DND-41 (cell line): ENCODE measurements at regions not wholly inside any gene's neighbourhood (a gene's known extent, or its start where the extent isn't known, plus 50 kb on each side); places are given as distances from the start of the nearest gene placed in this dataset.

Source experiments
- ATAC-seq: fragments of 200-7000 bp; cut with Tn5 transposase; 3 replicates; pipeline ENCODE4 v1.9.1; 2021; ENCODE audit warnings: low read depth; ENCODE audit not compliant: insufficient read depth
- DNase-seq: peaks from one replicate; pipeline ENCODE4 v3.0.0-alpha.2; 2020
- H2AFZ ChIP-seq: 2 replicates; pipeline ENCODE4 v1.6.0; 2012; ENCODE audit warnings: low read depth, low read length
- H3K27ac ChIP-seq: 2 replicates; pipeline ENCODE4 v1.5.1; 2012; ENCODE audit warnings: low read length, inconsistent platforms
- H3K27me3 ChIP-seq: fragments of 200-600 bp; sonication (generic); 2 replicates; pipeline ENCODE4 v1.6.0; 2012; ENCODE audit warnings: low read length, mild to moderate bottlenecking, inconsistent platforms; ENCODE audit not compliant: insufficient read depth, poor library complexity
- H3K36me3 ChIP-seq: 2 replicates; pipeline ENCODE4 v1.5.1; 2012; ENCODE audit warnings: low read length, inconsistent platforms; ENCODE audit not compliant: insufficient read depth
- H3K4me1 ChIP-seq: 2 replicates; pipeline ENCODE4 v1.5.1; 2012; ENCODE audit warnings: mild to moderate bottlenecking, low read length; ENCODE audit not compliant: insufficient read depth
- H3K4me2 ChIP-seq: 2 replicates; pipeline ENCODE4 v1.6.0; 2012; ENCODE audit warnings: mild to moderate bottlenecking, moderate library complexity, low read length, inconsistent platforms; ENCODE audit not compliant: insufficient read depth
- H3K4me3 ChIP-seq, 2 experiments: fragments of 200-600 bp in 1 of 2; shearing (Covaris generic) in 1 of 2; 2 replicates each; pipeline ENCODE4 v1.5.1; 2012 to 2016; ENCODE audit warnings: inconsistent platforms in 2 of 2, low read length in 2 of 2, mild to moderate bottlenecking in 2 of 2, low read depth in 1 of 2, moderate library complexity in 1 of 2
- H3K79me2 ChIP-seq: 2 replicates; pipeline ENCODE4 v1.6.0; 2012; ENCODE audit warnings: low read length, inconsistent platforms; ENCODE audit not compliant: insufficient read depth
- H3K9ac ChIP-seq: 2 replicates; pipeline ENCODE4 v1.6.0; 2012; ENCODE audit warnings: low read depth, mild to moderate bottlenecking, inconsistent platforms, low read length, moderate library complexity
- H3K9me3 ChIP-seq: 2 replicates; pipeline ENCODE4 v1.5.1; 2012; ENCODE audit warnings: low read length, moderate library complexity, mild to moderate bottlenecking, inconsistent platforms; ENCODE audit not compliant: insufficient read depth, severe bottlenecking
- H4K20me1 ChIP-seq: 2 replicates; pipeline ENCODE4 v1.6.0; 2012; ENCODE audit warnings: low read length; ENCODE audit not compliant: insufficient read depth
- EZH2 ChIP-seq: IDR thresholded peaks from 3 replicates; pipeline ENCODE4 v1.6.1; 2012; ENCODE audit warnings: borderline replicate concordance, low read depth, mild to moderate bottlenecking, moderate library complexity, low read length, inconsistent platforms; ENCODE audit not compliant: severe bottlenecking
- TF ChIP-seq, protein P1 (sequence below): IDR thresholded peaks from 2 replicates; pipeline ENCODE4 v1.5.1; 2012; ENCODE audit warnings: borderline replicate concordance, low read length, moderate library complexity, mild to moderate bottlenecking; ENCODE audit not compliant: poor library complexity, severe bottlenecking; ENCODE audit errors: extremely low read depth

DNA sequence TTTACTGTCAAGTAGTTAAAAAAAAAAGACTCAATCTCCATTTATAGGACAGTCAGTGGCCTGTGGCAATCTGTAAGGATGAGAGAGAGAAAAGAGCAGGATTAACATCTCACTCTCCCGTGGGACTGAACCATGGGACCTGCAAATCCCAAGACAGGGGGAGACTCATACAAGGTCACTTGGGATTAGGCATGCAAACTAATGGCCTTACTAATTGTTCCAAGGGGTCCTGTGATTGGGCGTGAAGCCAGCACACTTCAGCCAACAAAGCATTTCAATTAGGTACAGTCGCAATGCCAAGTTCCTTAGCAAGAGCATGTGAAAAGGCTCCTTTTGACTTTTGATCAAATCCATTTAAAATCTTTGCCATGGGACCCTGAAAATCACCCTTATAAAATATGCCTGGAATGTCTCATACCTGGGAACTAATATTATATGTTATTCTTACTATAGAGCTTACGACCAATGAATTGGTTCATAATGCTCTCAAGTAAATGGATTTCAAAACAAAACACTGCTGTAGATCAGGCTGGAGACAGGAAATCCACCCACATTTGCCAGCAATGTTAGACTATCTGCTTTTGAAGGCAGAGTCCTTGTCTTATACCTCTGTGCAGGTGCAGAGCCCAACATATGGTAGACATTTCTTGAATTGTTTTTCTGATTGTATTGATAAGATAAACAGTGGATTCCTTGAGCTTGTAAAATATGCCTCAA, 412.5 kb downstream of the GJA1 start:
- peaks cover 25% of the 10 kb centered on the region for H3K4me1 ChIP-seq
- H3K27ac ChIP-seq = peak overlapping the region; percentile 68
- H3K79me2 ChIP-seq = no peaks in the 10 kb centered on the region
- ATAC-seq (peak; percentile 86), DNase-seq (peak; percentile 40)
- no peaks in the 10 kb centered on the region for H3K36me3 ChIP-seq
- no peak for TF ChIP-seq EZH2
- TF ChIP-seq, protein P1, sequence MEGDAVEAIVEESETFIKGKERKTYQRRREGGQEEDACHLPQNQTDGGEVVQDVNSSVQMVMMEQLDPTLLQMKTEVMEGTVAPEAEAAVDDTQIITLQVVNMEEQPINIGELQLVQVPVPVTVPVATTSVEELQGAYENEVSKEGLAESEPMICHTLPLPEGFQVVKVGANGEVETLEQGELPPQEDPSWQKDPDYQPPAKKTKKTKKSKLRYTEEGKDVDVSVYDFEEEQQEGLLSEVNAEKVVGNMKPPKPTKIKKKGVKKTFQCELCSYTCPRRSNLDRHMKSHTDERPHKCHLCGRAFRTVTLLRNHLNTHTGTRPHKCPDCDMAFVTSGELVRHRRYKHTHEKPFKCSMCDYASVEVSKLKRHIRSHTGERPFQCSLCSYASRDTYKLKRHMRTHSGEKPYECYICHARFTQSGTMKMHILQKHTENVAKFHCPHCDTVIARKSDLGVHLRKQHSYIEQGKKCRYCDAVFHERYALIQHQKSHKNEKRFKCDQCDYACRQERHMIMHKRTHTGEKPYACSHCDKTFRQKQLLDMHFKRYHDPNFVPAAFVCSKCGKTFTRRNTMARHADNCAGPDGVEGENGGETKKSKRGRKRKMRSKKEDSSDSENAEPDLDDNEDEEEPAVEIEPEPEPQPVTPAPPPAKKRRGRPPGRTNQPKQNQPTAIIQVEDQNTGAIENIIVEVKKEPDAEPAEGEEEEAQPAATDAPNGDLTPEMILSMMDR = no peak
- no peaks in the 10 kb centered on the region for H3K9me3 ChIP-seq
- H3K4me3 ChIP-seq = no peak overlapping the region
- no peak overlapping the region; the same call in 1 of the 2 replicates for H3K9ac ChIP-seq
- no peaks in the 10 kb centered on the region for H4K20me1 ChIP-seq
- no peaks in the 10 kb centered on the region for H3K27me3 ChIP-seq
- peak overlapping the region; percentile 34; the same call in 1 of the 2 replicates for H2AFZ ChIP-seq
- H3K4me2 ChIP-seq = peak overlapping the region; percentile 34; the same call in 1 of the 2 replicates

DNA sequence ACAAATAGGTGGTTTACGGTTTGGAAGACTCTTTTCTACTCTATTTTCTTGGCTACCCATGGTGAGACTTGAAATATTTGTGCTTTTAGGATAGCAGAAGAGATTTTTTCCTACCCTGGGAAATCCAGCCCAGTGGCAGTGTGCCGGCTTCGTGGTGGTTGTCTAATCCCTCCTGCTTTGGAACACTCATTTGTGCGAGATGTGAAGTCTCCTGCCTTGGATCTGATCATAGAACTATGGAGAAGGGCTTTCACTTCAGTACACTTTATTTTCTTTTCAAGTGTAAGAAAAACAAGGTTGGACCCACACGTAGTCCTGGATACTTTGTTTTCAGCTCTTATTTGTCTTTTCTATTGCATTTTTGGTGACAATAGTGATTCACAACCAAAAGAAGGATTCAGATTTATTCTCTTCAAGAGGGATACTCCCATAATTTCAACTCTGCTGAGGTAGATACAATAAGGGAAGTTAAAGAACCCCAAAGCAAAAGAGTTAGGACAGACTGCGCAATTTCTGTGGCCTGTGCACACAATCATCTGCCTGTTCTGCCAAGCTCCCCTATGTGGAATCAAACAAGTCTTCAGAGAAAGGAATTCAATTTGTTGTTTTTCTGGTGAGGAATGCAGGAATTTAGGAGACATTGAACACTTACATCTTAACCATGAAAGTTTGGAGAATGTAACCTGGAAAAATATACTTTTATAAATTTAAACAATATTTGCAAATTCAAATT, 413.2 kb downstream of the GJA1 start:
- no peak overlapping the region for H3K4me3 ChIP-seq
- no peaks in the 10 kb centered on the region for H3K79me2 ChIP-seq
- peak; percentile 13; the same call in 1 of the 3 replicates for ATAC-seq
- H3K36me3 ChIP-seq = no peaks in the 10 kb centered on the region
- H3K27ac ChIP-seq = peak overlapping the region; percentile 68
- H3K27me3 ChIP-seq = no peaks in the 10 kb centered on the region
- H3K4me2 ChIP-seq = peak overlapping the region; percentile 34; the same call in 1 of the 2 replicates
- no peak overlapping the region for H2AFZ ChIP-seq
- DNase-seq = no peak
- H3K9ac ChIP-seq = no peak overlapping the region; the same call in 1 of the 2 replicates
- H3K9me3 ChIP-seq = no peaks in the 10 kb centered on the region
- H3K4me1 ChIP-seq = peaks cover 25% of the 10 kb centered on the region
- TF ChIP-seq, protein P1 = no peak
- no peak for TF ChIP-seq EZH2
- H4K20me1 ChIP-seq = no peaks in the 10 kb centered on the region

DNA sequence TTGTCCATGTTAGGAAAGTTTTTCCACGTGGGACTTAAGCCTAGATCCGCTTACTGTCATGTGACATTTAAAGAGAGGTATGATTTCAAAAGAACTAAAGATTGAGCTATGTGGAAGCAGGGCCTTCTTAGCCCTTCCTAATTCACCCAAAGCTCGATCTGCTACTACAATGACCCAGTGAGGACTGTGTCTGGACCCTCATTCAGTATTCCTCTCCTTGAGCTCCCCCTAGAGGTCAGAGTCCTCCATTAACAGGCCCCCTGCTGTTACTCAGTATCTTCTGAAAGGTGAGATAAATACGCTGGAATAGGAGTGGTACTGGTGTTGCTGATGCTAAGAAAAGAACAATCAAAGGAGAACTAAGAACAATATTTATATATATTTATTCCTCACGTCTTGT, 414.0 kb downstream of the GJA1 start:
- Histone ChIP-seq H3K79me2 (no peaks in the 10 kb centered on the region), H3K4me1 (peaks cover 25% of the 10 kb centered on the region), H3K27me3 (no peaks in the 10 kb centered on the region), H3K27ac (no peak overlapping the region), H3K9me3 (no peaks in the 10 kb centered on the region), H2AFZ (no peak overlapping the region), H4K20me1 (no peaks in the 10 kb centered on the region), H3K9ac (no peak overlapping the region), H3K36me3 (no peaks in the 10 kb centered on the region), H3K4me3 (no peak overlapping the region), H3K4me2 (no peak overlapping the region)
- no peak for TF ChIP-seq EZH2
- TF ChIP-seq, protein P1 = peak; percentile 79
- DNase-seq (peak; percentile 60), ATAC-seq (peak; percentile 77)
